ENCODE measurements at regions not wholly inside any gene's neighbourhood (a gene's known extent, or its start where the extent isn't known, plus 50 kb on each side); places are given as distances from the start of the nearest gene placed in this dataset.

- TF ChIP-seq POLR2AphosphoS5 (IDR thresholded peaks at IDR 0.05) (no peak), CTCF (IDR thresholded peaks at IDR 0.05) (no peak), POLR2A (IDR thresholded peaks at IDR 0.05) (no peak), EP300 (IDR thresholded peaks at IDR 0.05) (no peak)
Observed at GRCh38 chr21:23531444-23531843, 2075.8 kb downstream of the MRPL39 start.
